ENCODE measurements at regions not wholly inside any gene's neighbourhood (a gene's known extent, or its start where the extent isn't known, plus 50 kb on each side); places are given as distances from the start of the nearest gene placed in this dataset.

GRCh38 chr2:204454672-204455380, 90.4 kb upstream of the PARD3B start:
- Mint-ChIP-seq H3K27ac (ENCODE audit: unreplicated experiment) (no peak overlapping the region), H3K36me3 (ENCODE audit: low read depth, unreplicated experiment) (no peaks in the 10 kb centered on the region), H3K4me1 (ENCODE audit: unreplicated experiment) (peaks cover 20% of the 10 kb centered on the region)

GRCh38 chr2:204468746-204469429, 76.4 kb upstream of the PARD3B start:
- TF ChIP-seq CTCF (IDR thresholded peaks at IDR 0.05; ENCODE audit: unreplicated experiment) = no peak
- DNase-seq (ENCODE audit: low spot score) = no peak
- no peak overlapping the region for H3K4me3 Mint-ChIP-seq (ENCODE audit: unreplicated experiment)
- no peaks in the 10 kb centered on the region for H3K4me1 Mint-ChIP-seq (ENCODE audit: unreplicated experiment)
- no peaks in the 10 kb centered on the region for H3K36me3 Mint-ChIP-seq (ENCODE audit: low read depth, unreplicated experiment)
- no peaks in the 10 kb centered on the region for H3K27me3 Mint-ChIP-seq (ENCODE audit: unreplicated experiment)
- H3K9me3 Mint-ChIP-seq (ENCODE audit: unreplicated experiment) = no peaks in the 10 kb centered on the region
- H3K27ac Mint-ChIP-seq (ENCODE audit: unreplicated experiment) = no peak overlapping the region

More at GRCh38 chr2:204454672-204455380, 90.4 kb upstream of the PARD3B start:
- no peak overlapping the region for H3K4me3 Mint-ChIP-seq (ENCODE audit: unreplicated experiment)
- no peaks in the 10 kb centered on the region for H3K27me3 Mint-ChIP-seq (ENCODE audit: unreplicated experiment)
- DNase-seq (ENCODE audit: low spot score) = no peak
- no peak for TF ChIP-seq CTCF (IDR thresholded peaks at IDR 0.05; ENCODE audit: unreplicated experiment)
- no peaks in the 10 kb centered on the region for H3K9me3 Mint-ChIP-seq (ENCODE audit: unreplicated experiment)

GRCh38 chr2:204470178-204470620, 75.1 kb upstream of the PARD3B start:
- no peaks in the 10 kb centered on the region for H3K36me3 Mint-ChIP-seq (ENCODE audit: low read depth, unreplicated experiment)
- no peak overlapping the region for H3K27ac Mint-ChIP-seq (ENCODE audit: unreplicated experiment)
- H3K4me3 Mint-ChIP-seq (ENCODE audit: unreplicated experiment) = no peak overlapping the region
- H3K27me3 Mint-ChIP-seq (ENCODE audit: unreplicated experiment) = no peaks in the 10 kb centered on the region
- no peak for TF ChIP-seq CTCF (IDR thresholded peaks at IDR 0.05; ENCODE audit: unreplicated experiment)
- DNase-seq (ENCODE audit: low spot score) = no peak
- no peaks in the 10 kb centered on the region for H3K9me3 Mint-ChIP-seq (ENCODE audit: unreplicated experiment)
- no peaks in the 10 kb centered on the region for H3K4me1 Mint-ChIP-seq (ENCODE audit: unreplicated experiment)

- Mint-ChIP-seq H3K9me3 (ENCODE audit: unreplicated experiment) (no peaks in the 10 kb centered on the region), H3K36me3 (ENCODE audit: low read depth, unreplicated experiment) (no peaks in the 10 kb centered on the region), H3K4me1 (ENCODE audit: unreplicated experiment) (no peaks in the 10 kb centered on the region), H3K27me3 (ENCODE audit: unreplicated experiment) (no peaks in the 10 kb centered on the region), H3K4me3 (ENCODE audit: unreplicated experiment) (no peak overlapping the region), H3K27ac (ENCODE audit: unreplicated experiment) (no peak overlapping the region)
- no peak for TF ChIP-seq CTCF (IDR thresholded peaks at IDR 0.05; ENCODE audit: unreplicated experiment)
- no peak for DNase-seq (ENCODE audit: low spot score)
These were observed 74.6 kb upstream of the PARD3B start for GRCh38 chr2:204470621-204471196.

- Mint-ChIP-seq H3K27ac (ENCODE audit: unreplicated experiment) (no peak overlapping the region), H3K36me3 (ENCODE audit: low read depth, unreplicated experiment) (no peaks in the 10 kb centered on the region), H3K27me3 (ENCODE audit: unreplicated experiment) (no peaks in the 10 kb centered on the region), H3K4me1 (ENCODE audit: unreplicated experiment) (no peaks in the 10 kb centered on the region), H3K4me3 (ENCODE audit: unreplicated experiment) (no peak overlapping the region), H3K9me3 (ENCODE audit: unreplicated experiment) (no peaks in the 10 kb centered on the region)
- no peak for TF ChIP-seq CTCF (IDR thresholded peaks at IDR 0.05; ENCODE audit: unreplicated experiment)
- DNase-seq (ENCODE audit: low spot score) = no peak
These were observed 72.9 kb upstream of the PARD3B start for GRCh38 chr2:204472375-204472774.
